ENCODE measurements at regions not wholly inside any gene's neighbourhood (a gene's known extent, or its start where the extent isn't known, plus 50 kb on each side); places are given as distances from the start of the nearest gene placed in this dataset.

- no peaks in the 10 kb centered on the region for H3K27me3 ChIP-seq (ENCODE audit: control insufficient read depth in 2 of 2, insufficient read depth in 1 of 2, low read length in 1 of 2)
- H3K9me3 ChIP-seq (ENCODE audit: control insufficient read depth in 2 of 2, insufficient read depth in 1 of 2, low read length in 1 of 2): no peaks in the 10 kb centered on the region
- H3K4me3 ChIP-seq (ENCODE audit: low read length in 2 of 2): no peak overlapping the region
- no peaks in the 10 kb centered on the region for H3K36me3 ChIP-seq (ENCODE audit: control insufficient read depth in 2 of 2, insufficient read depth in 2 of 2, low read length in 1 of 2)
- no peak for DNase-seq (ENCODE audit: low read depth in 6 of 9, low spot score in 9 of 9)
- no peak overlapping the region for H3K27ac ChIP-seq (ENCODE audit: low read depth in 1 of 2, low read length in 1 of 2)
- WGBS: 83% methylated on average over 1 of the region's 1 CpG
- H3K4me1 ChIP-seq (ENCODE audit: control insufficient read depth in 2 of 2, insufficient read depth in 2 of 2, low read length in 2 of 2): no peaks in the 10 kb centered on the region
These were observed 263.6 kb downstream of the HACE1 start for GRCh38 chr6:104596091-104596490.

GRCh38 chr6:104595311-104595820, 264.4 kb downstream of the HACE1 start:
- no peak overlapping the region for H3K27ac ChIP-seq (ENCODE audit: low read depth in 1 of 2, low read length in 1 of 2)

GRCh38 chr6:104591573-104592334, 268.0 kb downstream of the HACE1 start:
- H3K4me3 ChIP-seq (ENCODE audit: low read length in 2 of 2): no peak overlapping the region
- H3K4me1 ChIP-seq (ENCODE audit: control insufficient read depth in 2 of 2, insufficient read depth in 2 of 2, low read length in 2 of 2): no peaks in the 10 kb centered on the region
- 95% methylated on average over 2 of the region's 2 CpGs for WGBS
- no peaks in the 10 kb centered on the region for H3K9me3 ChIP-seq (ENCODE audit: control insufficient read depth in 2 of 2, insufficient read depth in 1 of 2, low read length in 1 of 2)
- H3K36me3 ChIP-seq (ENCODE audit: control insufficient read depth in 2 of 2, insufficient read depth in 2 of 2, low read length in 1 of 2): no peaks in the 10 kb centered on the region
- H3K27me3 ChIP-seq (ENCODE audit: control insufficient read depth in 2 of 2, insufficient read depth in 1 of 2, low read length in 1 of 2): no peaks in the 10 kb centered on the region
- DNase-seq (ENCODE audit: low read depth in 6 of 9, low spot score in 9 of 9): no peak
- no peak overlapping the region for H3K27ac ChIP-seq (ENCODE audit: low read depth in 1 of 2, low read length in 1 of 2)

More at GRCh38 chr6:104595311-104595820, 264.4 kb downstream of the HACE1 start:
- 95% methylated on average over 2 of the region's 2 CpGs for WGBS
- Histone ChIP-seq H3K9me3 (ENCODE audit: control insufficient read depth in 2 of 2, insufficient read depth in 1 of 2, low read length in 1 of 2) (no peaks in the 10 kb centered on the region), H3K36me3 (ENCODE audit: control insufficient read depth in 2 of 2, insufficient read depth in 2 of 2, low read length in 1 of 2) (no peaks in the 10 kb centered on the region), H3K4me3 (ENCODE audit: low read length in 2 of 2) (no peak overlapping the region), H3K27me3 (ENCODE audit: control insufficient read depth in 2 of 2, insufficient read depth in 1 of 2, low read length in 1 of 2) (no peaks in the 10 kb centered on the region), H3K4me1 (ENCODE audit: control insufficient read depth in 2 of 2, insufficient read depth in 2 of 2, low read length in 2 of 2) (no peaks in the 10 kb centered on the region)
- no peak for DNase-seq (ENCODE audit: low read depth in 6 of 9, low spot score in 9 of 9)

GRCh38 chr6:104589940-104590339, 269.8 kb downstream of the HACE1 start:
- Histone ChIP-seq H3K4me1 (ENCODE audit: control insufficient read depth in 2 of 2, insufficient read depth in 2 of 2, low read length in 2 of 2) (no peaks in the 10 kb centered on the region), H3K27ac (ENCODE audit: low read depth in 1 of 2, low read length in 1 of 2) (no peak overlapping the region), H3K4me3 (ENCODE audit: low read length in 2 of 2) (no peak overlapping the region), H3K36me3 (ENCODE audit: control insufficient read depth in 2 of 2, insufficient read depth in 2 of 2, low read length in 1 of 2) (no peaks in the 10 kb centered on the region), H3K27me3 (ENCODE audit: control insufficient read depth in 2 of 2, insufficient read depth in 1 of 2, low read length in 1 of 2) (no peaks in the 10 kb centered on the region), H3K9me3 (ENCODE audit: control insufficient read depth in 2 of 2, insufficient read depth in 1 of 2, low read length in 1 of 2) (no peaks in the 10 kb centered on the region)
- DNase-seq (ENCODE audit: low read depth in 6 of 9, low spot score in 9 of 9): no peak

GRCh38 chr6:104585646-104586045, 274.1 kb downstream of the HACE1 start:
- Histone ChIP-seq H3K4me1 (ENCODE audit: control insufficient read depth in 2 of 2, insufficient read depth in 2 of 2, low read length in 2 of 2) (no peaks in the 10 kb centered on the region), H3K36me3 (ENCODE audit: control insufficient read depth in 2 of 2, insufficient read depth in 2 of 2, low read length in 1 of 2) (no peaks in the 10 kb centered on the region), H3K27ac (ENCODE audit: low read depth in 1 of 2, low read length in 1 of 2) (no peak overlapping the region), H3K4me3 (ENCODE audit: low read length in 2 of 2) (no peak overlapping the region), H3K9me3 (ENCODE audit: control insufficient read depth in 2 of 2, insufficient read depth in 1 of 2, low read length in 1 of 2) (no peaks in the 10 kb centered on the region), H3K27me3 (ENCODE audit: control insufficient read depth in 2 of 2, insufficient read depth in 1 of 2, low read length in 1 of 2) (no peaks in the 10 kb centered on the region)
- 79% methylated on average over 2 of the region's 2 CpGs for WGBS
- DNase-seq (ENCODE audit: low read depth in 6 of 9, low spot score in 9 of 9): no peak

GRCh38 chr6:104580452-104580851, 279.3 kb downstream of the HACE1 start:
- H3K4me1 ChIP-seq (ENCODE audit: control insufficient read depth in 2 of 2, insufficient read depth in 2 of 2, low read length in 2 of 2): no peaks in the 10 kb centered on the region
- no peak overlapping the region for H3K4me3 ChIP-seq (ENCODE audit: low read length in 2 of 2)

GRCh38 chr6:104579310-104579863, 280.3 kb downstream of the HACE1 start:
- no peak for DNase-seq (ENCODE audit: low read depth in 6 of 9, low spot score in 9 of 9)
- no peaks in the 10 kb centered on the region for H3K36me3 ChIP-seq (ENCODE audit: control insufficient read depth in 2 of 2, insufficient read depth in 2 of 2, low read length in 1 of 2)
- H3K4me1 ChIP-seq (ENCODE audit: control insufficient read depth in 2 of 2, insufficient read depth in 2 of 2, low read length in 2 of 2): no peaks in the 10 kb centered on the region
- no peaks in the 10 kb centered on the region for H3K27me3 ChIP-seq (ENCODE audit: control insufficient read depth in 2 of 2, insufficient read depth in 1 of 2, low read length in 1 of 2)
- H3K4me3 ChIP-seq (ENCODE audit: low read length in 2 of 2): no peak overlapping the region
- WGBS: 92% methylated on average over 5 of the region's 5 CpGs
- no peaks in the 10 kb centered on the region for H3K9me3 ChIP-seq (ENCODE audit: control insufficient read depth in 2 of 2, insufficient read depth in 1 of 2, low read length in 1 of 2)
- no peak overlapping the region for H3K27ac ChIP-seq (ENCODE audit: low read depth in 1 of 2, low read length in 1 of 2)

More at GRCh38 chr6:104580452-104580851, 279.3 kb downstream of the HACE1 start:
- DNase-seq (ENCODE audit: low read depth in 6 of 9, low spot score in 9 of 9): no peak
- H3K9me3 ChIP-seq (ENCODE audit: control insufficient read depth in 2 of 2, insufficient read depth in 1 of 2, low read length in 1 of 2): no peaks in the 10 kb centered on the region
- H3K36me3 ChIP-seq (ENCODE audit: control insufficient read depth in 2 of 2, insufficient read depth in 2 of 2, low read length in 1 of 2): no peaks in the 10 kb centered on the region
- no peak overlapping the region for H3K27ac ChIP-seq (ENCODE audit: low read depth in 1 of 2, low read length in 1 of 2)
- no peaks in the 10 kb centered on the region for H3K27me3 ChIP-seq (ENCODE audit: control insufficient read depth in 2 of 2, insufficient read depth in 1 of 2, low read length in 1 of 2)

GRCh38 chr6:104575536-104575935, 284.2 kb downstream of the HACE1 start:
- DNase-seq (ENCODE audit: low read depth in 6 of 9, low spot score in 9 of 9): no peak
- Histone ChIP-seq H3K27me3 (ENCODE audit: control insufficient read depth in 2 of 2, insufficient read depth in 1 of 2, low read length in 1 of 2) (no peaks in the 10 kb centered on the region), H3K27ac (ENCODE audit: low read depth in 1 of 2, low read length in 1 of 2) (no peak overlapping the region)

GRCh38 chr6:104574135-104574750, 285.5 kb downstream of the HACE1 start:
- 97% methylated on average over 1 of the region's 1 CpG for WGBS
- DNase-seq (ENCODE audit: low read depth in 6 of 9, low spot score in 9 of 9): no peak
- no peaks in the 10 kb centered on the region for H3K9me3 ChIP-seq (ENCODE audit: control insufficient read depth in 2 of 2, insufficient read depth in 1 of 2, low read length in 1 of 2)
- no peaks in the 10 kb centered on the region for H3K36me3 ChIP-seq (ENCODE audit: control insufficient read depth in 2 of 2, insufficient read depth in 2 of 2, low read length in 1 of 2)
- no peaks in the 10 kb centered on the region for H3K4me1 ChIP-seq (ENCODE audit: control insufficient read depth in 2 of 2, insufficient read depth in 2 of 2, low read length in 2 of 2)
- H3K4me3 ChIP-seq (ENCODE audit: low read length in 2 of 2): no peak overlapping the region
- H3K27ac ChIP-seq (ENCODE audit: low read depth in 1 of 2, low read length in 1 of 2): no peak overlapping the region
- H3K27me3 ChIP-seq (ENCODE audit: control insufficient read depth in 2 of 2, insufficient read depth in 1 of 2, low read length in 1 of 2): no peaks in the 10 kb centered on the region

More at GRCh38 chr6:104575536-104575935, 284.2 kb downstream of the HACE1 start:
- Histone ChIP-seq H3K9me3 (ENCODE audit: control insufficient read depth in 2 of 2, insufficient read depth in 1 of 2, low read length in 1 of 2) (no peaks in the 10 kb centered on the region), H3K36me3 (ENCODE audit: control insufficient read depth in 2 of 2, insufficient read depth in 2 of 2, low read length in 1 of 2) (no peaks in the 10 kb centered on the region), H3K4me1 (ENCODE audit: control insufficient read depth in 2 of 2, insufficient read depth in 2 of 2, low read length in 2 of 2) (no peaks in the 10 kb centered on the region), H3K4me3 (ENCODE audit: low read length in 2 of 2) (no peak overlapping the region)
